ENCODE measurements at regions not wholly inside any gene's neighbourhood (a gene's known extent, or its start where the extent isn't known, plus 50 kb on each side); places are given as distances from the start of the nearest gene placed in this dataset.

DNA sequence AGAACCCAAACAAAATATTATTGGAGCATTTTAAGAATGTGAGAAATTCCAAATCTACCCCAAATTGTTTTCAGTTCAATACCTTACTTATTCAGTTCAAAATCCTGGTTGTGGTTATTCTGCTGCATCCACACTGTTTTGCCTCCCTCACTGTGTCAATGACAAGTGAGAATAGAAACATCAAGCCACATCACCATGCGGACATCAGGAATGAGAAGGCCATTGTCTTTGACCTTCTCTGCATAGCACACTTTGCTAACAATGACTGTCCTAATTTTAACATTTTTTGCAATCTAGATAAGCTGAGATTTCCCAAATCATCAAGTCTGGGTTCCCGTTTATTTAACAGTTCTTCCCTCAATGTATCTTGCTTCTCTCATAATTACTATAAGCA lies 93.7 kb downstream of the ELAPOR2 start:
- no peaks in the 10 kb centered on the region for H3K9me3 ChIP-seq (ENCODE audit: low read depth)
- no peaks in the 10 kb centered on the region for H3K36me3 ChIP-seq
- H3K4me1 Mint-ChIP-seq: peaks cover 24% of the 10 kb centered on the region
- H3K4me2 ChIP-seq: peak overlapping the region; percentile 68
- peaks cover 81% of the 10 kb centered on the region for H4K20me1 ChIP-seq (ENCODE audit: low read depth)
- H3K4me3 Mint-ChIP-seq: no peak overlapping the region
- H3K27me3 Mint-ChIP-seq (ENCODE audit: insufficient read depth, low read depth): no peaks in the 10 kb centered on the region
- H3K4me3 ChIP-seq: no peak overlapping the region
- H3K4me1 ChIP-seq: peaks cover 74% of the 10 kb centered on the region
- no peaks in the 10 kb centered on the region for H3K27me3 ChIP-seq
- peaks cover 24% of the 10 kb centered on the region for H3F3A ChIP-seq (ENCODE audit: low read depth)
- no peak for DNase-seq (ENCODE audit: low spot score)
- H3K27ac ChIP-seq: no peak overlapping the region
- peaks cover 4% of the 10 kb centered on the region for H3K36me3 Mint-ChIP-seq
- no peak overlapping the region for H3K9ac ChIP-seq
- peaks cover 100% of the 10 kb centered on the region for H3K79me2 ChIP-seq (ENCODE audit: low read depth)
- H2AFZ ChIP-seq (replicated peaks): no peak overlapping the region
- H3K27ac Mint-ChIP-seq: no peak overlapping the region
- no peaks in the 10 kb centered on the region for H3K9me3 Mint-ChIP-seq
- TF ChIP-seq, protein P1, sequence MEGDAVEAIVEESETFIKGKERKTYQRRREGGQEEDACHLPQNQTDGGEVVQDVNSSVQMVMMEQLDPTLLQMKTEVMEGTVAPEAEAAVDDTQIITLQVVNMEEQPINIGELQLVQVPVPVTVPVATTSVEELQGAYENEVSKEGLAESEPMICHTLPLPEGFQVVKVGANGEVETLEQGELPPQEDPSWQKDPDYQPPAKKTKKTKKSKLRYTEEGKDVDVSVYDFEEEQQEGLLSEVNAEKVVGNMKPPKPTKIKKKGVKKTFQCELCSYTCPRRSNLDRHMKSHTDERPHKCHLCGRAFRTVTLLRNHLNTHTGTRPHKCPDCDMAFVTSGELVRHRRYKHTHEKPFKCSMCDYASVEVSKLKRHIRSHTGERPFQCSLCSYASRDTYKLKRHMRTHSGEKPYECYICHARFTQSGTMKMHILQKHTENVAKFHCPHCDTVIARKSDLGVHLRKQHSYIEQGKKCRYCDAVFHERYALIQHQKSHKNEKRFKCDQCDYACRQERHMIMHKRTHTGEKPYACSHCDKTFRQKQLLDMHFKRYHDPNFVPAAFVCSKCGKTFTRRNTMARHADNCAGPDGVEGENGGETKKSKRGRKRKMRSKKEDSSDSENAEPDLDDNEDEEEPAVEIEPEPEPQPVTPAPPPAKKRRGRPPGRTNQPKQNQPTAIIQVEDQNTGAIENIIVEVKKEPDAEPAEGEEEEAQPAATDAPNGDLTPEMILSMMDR (IDR thresholded peaks at IDR 0.05): no peak
- no peak for TF ChIP-seq EZH2 (IDR thresholded peaks at IDR 0.05)
- no peak for TF ChIP-seq EZH2phosphoT487 (IDR thresholded peaks at IDR 0.05)

DNA sequence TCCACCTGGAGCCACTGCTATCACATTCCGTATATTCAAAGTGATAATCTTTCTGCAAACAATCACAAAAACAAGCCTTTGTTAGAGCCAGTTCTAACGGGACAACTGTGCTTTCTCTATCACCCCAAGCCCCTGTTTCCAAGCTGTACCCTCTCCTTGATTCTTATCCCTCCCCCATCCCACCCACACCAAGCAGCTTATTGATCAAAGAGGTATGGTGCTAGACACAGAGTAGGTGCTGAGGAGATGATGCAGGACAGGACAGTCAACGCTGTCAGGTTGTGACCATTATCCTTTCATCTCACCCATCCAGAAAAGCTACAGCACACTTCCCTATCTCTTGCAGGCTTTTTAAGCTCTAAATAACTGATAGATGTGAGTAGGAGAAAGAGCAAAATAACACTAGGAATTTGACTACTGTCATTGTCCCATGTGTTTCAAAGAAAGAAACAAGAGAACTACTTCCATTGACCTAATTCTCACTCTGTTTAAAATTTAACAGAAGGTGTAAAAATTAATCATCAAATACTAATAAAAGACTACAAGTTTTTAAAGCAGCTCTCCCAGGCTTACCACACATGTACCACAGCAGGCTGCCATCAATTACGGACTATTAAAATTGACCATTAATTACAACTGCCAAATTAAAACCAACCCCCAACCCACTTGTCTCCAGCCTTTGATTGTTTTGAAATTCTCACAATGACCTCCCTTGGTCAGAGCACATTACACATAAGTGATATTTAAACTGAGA lies 94.3 kb downstream of the ELAPOR2 start:
- no peak overlapping the region for H3K9ac ChIP-seq
- DNase-seq (ENCODE audit: low spot score): peak; percentile 24

DNA sequence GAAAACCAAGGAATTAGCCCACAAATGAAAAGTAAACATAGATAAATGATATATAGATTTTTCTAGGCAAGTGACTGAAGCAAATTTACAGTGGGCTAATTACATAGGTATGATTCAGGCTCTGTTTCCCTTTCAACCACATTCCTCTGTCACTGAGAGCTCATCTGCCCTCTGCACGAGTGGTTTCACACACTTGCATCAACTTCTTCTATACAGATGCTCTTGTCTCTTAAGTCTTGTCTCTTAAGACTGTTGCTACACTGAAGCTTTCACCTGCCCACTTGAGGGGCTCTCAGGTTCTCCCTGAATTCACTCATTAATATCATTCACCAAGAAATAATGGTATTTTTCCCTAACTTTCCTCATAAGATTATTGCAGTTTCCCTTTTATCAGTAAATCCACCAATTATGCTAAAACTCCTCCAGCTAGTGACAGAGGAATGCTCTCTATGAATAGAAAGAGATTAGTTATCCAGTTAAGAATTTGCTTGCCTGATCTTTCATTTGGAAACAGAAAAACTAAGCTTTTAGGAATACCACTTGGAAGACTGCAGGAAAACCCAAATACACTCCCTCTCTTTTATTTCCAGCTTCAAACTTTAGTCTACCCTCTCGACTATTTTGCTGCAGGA lies 95.7 kb downstream of the ELAPOR2 start:
- peaks cover 100% of the 10 kb centered on the region for H3K79me2 ChIP-seq (ENCODE audit: low read depth)
- peak overlapping the region; percentile 68 for H3K4me2 ChIP-seq

More for the DNA sequence above, 94.3 kb downstream of the ELAPOR2 start:
- no peak overlapping the region for H3K4me3 Mint-ChIP-seq
- Histone ChIP-seq H3K79me2 (ENCODE audit: low read depth) (peaks cover 100% of the 10 kb centered on the region), H3K9me3 (ENCODE audit: low read depth) (no peaks in the 10 kb centered on the region), H3F3A (ENCODE audit: low read depth) (peaks cover 24% of the 10 kb centered on the region), H4K20me1 (ENCODE audit: low read depth) (peaks cover 75% of the 10 kb centered on the region), H3K27ac (peak overlapping the region; percentile 67), H3K4me2 (peak overlapping the region; percentile 68), H3K4me1 (peaks cover 68% of the 10 kb centered on the region), H3K4me3 (no peak overlapping the region), H3K36me3 (no peaks in the 10 kb centered on the region), H2AFZ (replicated peaks) (no peak overlapping the region), H3K27me3 (no peaks in the 10 kb centered on the region)
- H3K27ac Mint-ChIP-seq: no peak overlapping the region
- peaks cover 2% of the 10 kb centered on the region for H3K9me3 Mint-ChIP-seq
- TF ChIP-seq, protein P1 (IDR thresholded peaks at IDR 0.05): no peak
- TF ChIP-seq EZH2 (IDR thresholded peaks at IDR 0.05) (no peak), EZH2phosphoT487 (IDR thresholded peaks at IDR 0.05) (no peak)
- peaks cover 6% of the 10 kb centered on the region for H3K36me3 Mint-ChIP-seq
- H3K27me3 Mint-ChIP-seq (ENCODE audit: insufficient read depth, low read depth): no peaks in the 10 kb centered on the region
- peaks cover 24% of the 10 kb centered on the region for H3K4me1 Mint-ChIP-seq

More for the DNA sequence above, 95.7 kb downstream of the ELAPOR2 start:
- peaks cover 59% of the 10 kb centered on the region for H3K4me1 ChIP-seq
- Mint-ChIP-seq H3K27me3 (ENCODE audit: insufficient read depth, low read depth) (no peaks in the 10 kb centered on the region), H3K36me3 (peaks cover 19% of the 10 kb centered on the region), H3K4me3 (no peak overlapping the region), H3K27ac (peak overlapping the region; percentile 22), H3K4me1 (peaks cover 24% of the 10 kb centered on the region), H3K9me3 (peaks cover 14% of the 10 kb centered on the region)
- peak overlapping the region; percentile 67 for H3K27ac ChIP-seq
- TF ChIP-seq, protein P1 (IDR thresholded peaks at IDR 0.05): no peak
- no peak for TF ChIP-seq EZH2phosphoT487 (IDR thresholded peaks at IDR 0.05)
- TF ChIP-seq EZH2 (IDR thresholded peaks at IDR 0.05): no peak
- H3K9ac ChIP-seq: no peak overlapping the region
- H3K9me3 ChIP-seq (ENCODE audit: low read depth): no peaks in the 10 kb centered on the region
- peak; percentile 20 for DNase-seq (ENCODE audit: low spot score)
- peaks cover 11% of the 10 kb centered on the region for H3K36me3 ChIP-seq
- H2AFZ ChIP-seq (replicated peaks): no peak overlapping the region
- peaks cover 24% of the 10 kb centered on the region for H3F3A ChIP-seq (ENCODE audit: low read depth)
- H3K27me3 ChIP-seq: no peaks in the 10 kb centered on the region
- no peak overlapping the region for H3K4me3 ChIP-seq
- peaks cover 62% of the 10 kb centered on the region for H4K20me1 ChIP-seq (ENCODE audit: low read depth)
